K562 (cell line): ENCODE measurements at regions not wholly inside any gene's neighbourhood (a gene's known extent, or its start where the extent isn't known, plus 50 kb on each side); places are given as distances from the start of the nearest gene placed in this dataset.

ENCODE experiments used
- ATAC-seq: fragments of 200-7000 bp; cut with Tn5 transposase; 3 replicates; pipeline ENCODE4 v1.9.1; 2020; ENCODE audit warnings: moderate library complexity
- BruUV-seq: library from RNA; stranded (reverse); fragments of 400-500 nt; replicated peaks from 2 replicates; lab custom pipeline; 2021; lab: Mats Ljungman, UMichigan
- CTCF ChIA-PET: fragments of 300-600 bp; formaldehyde crosslinking; extraction: SDS; loops from one replicate; lab custom pipeline; 2021; ENCODE audit warnings: low intra/inter-chr PET ratio; lab: Yijun Ruan, JAX
- POLR2A ChIA-PET: fragments of 300-600, 350-650 bp; sonication (Branson Sonifier 250); formaldehyde crosslinking; extraction: SDS; loops from one replicate; lab custom pipeline; 2021; ENCODE audit warnings: antibody characterized with exemption, inconsistent platforms; lab: Yijun Ruan, JAX
- DNase-seq, 4 experiments: peaks; one replicate each; pipeline versions ENCODE4 v3.0.0 to v3.0.0-alpha.2; 2011 to 2018; ENCODE audit warnings: low spot score in 3 of 4, mixed read lengths in 3 of 4; ENCODE audit errors: extremely low read depth in 1 of 4
- FAIRE-seq: peaks from 2 replicates; lab custom pipeline; 2011; peaks lifted over from hg19 to GRCh38; lab: Jason Lieb, UNC
- H2AFZ ChIP-seq: 2 replicates; pipeline ENCODE4 v1.6.0; 2011; ENCODE audit warnings: low read depth, low read length, control low read depth, inconsistent platforms
- H3K27ac ChIP-seq: fragments of 200-600 bp; 3 replicates; pipeline ENCODE4 v1.8.0; 2011; ENCODE audit warnings: low read depth, mild to moderate bottlenecking, control low read depth, inconsistent platforms, low read length, moderate library complexity, mixed read lengths; ENCODE audit errors: extremely low read depth
- H3K27me3 ChIP-seq, 2 experiments: fragments of 300-600 bp in 1 of 2; 2 replicates in 1 of 2; 3 replicates in 1 of 2; pipeline versions ENCODE4 v1.6.0 to v1.8.0; 2011; ENCODE audit warnings: inconsistent platforms in 2 of 2, low read length in 2 of 2, mild to moderate bottlenecking in 1 of 2, mixed read lengths in 1 of 2, moderate library complexity in 1 of 2; ENCODE audit not compliant: control insufficient read depth in 2 of 2, insufficient read depth in 2 of 2
- H3K36me3 ChIP-seq: fragments of 300-600 bp; 3 replicates; pipeline ENCODE4 v1.8.0; 2011; ENCODE audit warnings: mild to moderate bottlenecking, low read length, inconsistent platforms; ENCODE audit not compliant: control insufficient read depth, insufficient read depth
- H3K4me1 ChIP-seq, 2 experiments: fragments of 200-600 bp in 1 of 2; replicated peaks in 1 of 2; 2 replicates in 1 of 2; 3 replicates in 1 of 2; pipeline versions ENCODE4 v1.5.1 to v1.8.0; 2011; ENCODE audit warnings: inconsistent platforms in 2 of 2, low read length in 2 of 2, mild to moderate bottlenecking in 1 of 2, mixed read lengths in 1 of 2, moderate library complexity in 1 of 2; ENCODE audit not compliant: control insufficient read depth in 2 of 2, insufficient read depth in 2 of 2
- H3K4me2 ChIP-seq: 2 replicates; pipeline ENCODE4 v1.6.1; 2011; ENCODE audit warnings: low read length, control low read depth, inconsistent platforms, mixed read lengths; ENCODE audit not compliant: insufficient read depth
- H3K4me3 ChIP-seq: fragments of 200-600 bp; sonication (generic), shearing (Covaris generic); 2 replicates; pipeline ENCODE4 v1.5.1; 2016; ENCODE audit warnings: control low read depth, inconsistent platforms
- H3K79me2 ChIP-seq: fragments of 200-600 bp; 3 replicates; pipeline ENCODE4 v1.8.0; 2011; ENCODE audit warnings: low read length, inconsistent platforms; ENCODE audit not compliant: control insufficient read depth, insufficient read depth
- H3K9ac ChIP-seq, 2 experiments: 2 replicates each; pipeline versions ENCODE4 v1.6.0 to v1.6.1; 2011; ENCODE audit warnings: low read depth in 2 of 2, low read length in 2 of 2, control low read depth in 1 of 2, inconsistent platforms in 1 of 2, mild to moderate bottlenecking in 1 of 2, mixed read lengths in 1 of 2; ENCODE audit not compliant: insufficient read depth in 1 of 2
- H3K9me1 ChIP-seq: one replicate; pipeline ENCODE4 v1.6.0; 2011; ENCODE audit warnings: inconsistent platforms, mild to moderate bottlenecking, low read length, moderate library complexity; ENCODE audit not compliant: control insufficient read depth, insufficient read depth
- H3K9me3 ChIP-seq: replicated peaks from 2 replicates; pipeline ENCODE4 v1.5.1; 2011; ENCODE audit warnings: low read depth, low read length, inconsistent platforms; ENCODE audit not compliant: control insufficient read depth, insufficient read depth
- H4K20me1 ChIP-seq: replicated peaks from 2 replicates; pipeline ENCODE4 v1.6.1; 2011; ENCODE audit warnings: low read length, inconsistent platforms, mixed read lengths; ENCODE audit not compliant: control insufficient read depth, insufficient read depth
- CBFB ChIP-seq: sonication (generic); formaldehyde crosslinking; IDR thresholded peaks from 2 replicates; pipeline ENCODE4 v1.4.0; 2020; ENCODE audit warnings: mild to moderate bottlenecking, missing genetic modification reagents
- ILF3 ChIP-seq: fragments of 450-650 bp; IDR thresholded peaks from 2 replicates; pipeline ENCODE4 v1.6.1; 2018; ENCODE audit warnings: antibody characterized with exemption, mild to moderate bottlenecking, moderate library complexity, borderline replicate concordance
- MCM3 ChIP-seq: fragments of 450-650 bp; IDR thresholded peaks from 2 replicates; pipeline ENCODE4 v1.6.1; 2016
- MTA1 ChIP-seq: fragments of 450-650 bp; IDR thresholded peaks from 2 replicates; pipeline ENCODE4 v1.6.1; 2017; ENCODE audit warnings: borderline replicate concordance
- PCBP1 ChIP-seq: fragments of 200-400 bp; formaldehyde crosslinking; IDR thresholded peaks from 2 replicates; pipeline ENCODE4 v1.6.1; 2018; ENCODE audit warnings: mild to moderate bottlenecking, low read depth, low read length; ENCODE audit not compliant: poor library complexity, severe bottlenecking
- RAD51 ChIP-seq: fragments of 450-650 bp; IDR thresholded peaks from 2 replicates; pipeline ENCODE4 v1.7.1; 2016; ENCODE audit warnings: low read depth, mild to moderate bottlenecking, borderline replicate concordance
- SRF ChIP-seq, 2 experiments: fragments of 250-450, 450-650 bp in 1 of 2; sonication (Bioruptor Pico) in 1 of 2; sonication (generic) in 1 of 2; formaldehyde crosslinking; IDR thresholded peaks; 2 replicates each; pipeline versions ENCODE4 v1.5.0 to v1.5.1; 2020 to 2022; ENCODE audit warnings: mild to moderate bottlenecking in 1 of 2, missing genetic modification reagents in 1 of 2
- TEAD4 ChIP-seq, 2 experiments: sonication (generic) in 1 of 2; formaldehyde crosslinking in 1 of 2; IDR thresholded peaks; 2 replicates each; pipeline versions ENCODE4 v1.6.1 to v1.8.0; 2012 to 2022; ENCODE audit warnings: borderline replicate concordance in 1 of 2, inconsistent platforms in 1 of 2, low read length in 1 of 2, mild to moderate bottlenecking in 1 of 2, missing genetic modification reagents in 1 of 2
- ZNF311 ChIP-seq: fragments of 250-450 bp; sonication (Bioruptor Pico); IDR thresholded peaks from 2 replicates; pipeline ENCODE4 v1.4.0; 2020; ENCODE audit warnings: mild to moderate bottlenecking, moderate library complexity
- ZNF778 ChIP-seq: fragments of 450-650 bp; formaldehyde crosslinking; IDR thresholded peaks from 2 replicates; pipeline ENCODE4 v1.4.0; 2020; ENCODE audit warnings: mild to moderate bottlenecking, moderate library complexity
- WGBS: fragments of 100-300 bp; shearing (Covaris generic); methylation state at CpG from one replicate; pipeline ENCODE4 v1.1.6; 2016; ENCODE audit warnings: low coverage, mixed read lengths; ENCODE audit not compliant: insufficient coverage; ENCODE audit errors: missing lambda C conversion rate; 5-methylcytosine and 5-hydroxymethylcytosine counted together
- in situ Hi-C: fragments of 300-500 bp; cut with MboI; formaldehyde crosslinking; loops from 4 replicates; pipeline ENCODE4 v1.15.0; 2018; ENCODE audit warnings: inconsistent platforms, mixed read lengths
- intact Hi-C: fragments of 100-400 bp; cut with micrococcal nuclease; formaldehyde crosslinking; loops from 2 replicates; pipeline ENCODE4 v1.14.2; 2022
- TF ChIP-seq, protein P1 (sequence below), 2 experiments: fragments of 450-650 bp in 1 of 2; sonication (generic) in 1 of 2; formaldehyde crosslinking in 1 of 2; IDR thresholded peaks; 2 replicates each; pipeline versions ENCODE4 v1.7.1 to v1.9.0; 2016 to 2022; ENCODE audit warnings: inconsistent platforms in 1 of 2, mild to moderate bottlenecking in 1 of 2, missing genetic modification reagents in 1 of 2

DNA sequence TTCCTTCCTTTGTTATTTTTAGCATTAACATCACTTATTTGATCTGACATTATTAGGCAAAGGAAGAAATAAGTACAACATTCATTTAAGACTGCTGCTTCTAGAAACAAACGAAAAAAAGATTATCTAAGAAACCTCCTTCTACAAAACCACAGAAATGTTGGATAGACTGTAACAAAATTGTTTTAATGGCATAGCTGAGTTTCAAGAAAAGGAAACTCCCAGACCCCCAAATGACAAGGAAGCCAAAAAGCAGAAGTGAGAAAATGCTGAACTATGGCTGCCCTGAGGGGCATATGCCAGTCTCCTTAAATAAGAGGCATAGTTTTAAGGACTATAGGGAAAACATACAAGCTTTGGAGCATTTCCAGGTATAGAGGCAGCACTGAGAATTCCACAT, 1431.6 kb upstream of the TENM3 start:
- ATAC-seq (no peak), FAIRE-seq (no peak), DNase-seq (no peak)
- in situ Hi-C loops: no loop called here
- Histone ChIP-seq H3K4me2 (no peak overlapping the region), H3K27me3 (no peaks in the 10 kb centered on the region), H3K4me3 (no peak overlapping the region), H3K27ac (no peak overlapping the region), H2AFZ (no peak overlapping the region), H4K20me1 (no peaks in the 10 kb centered on the region), H3K79me2 (no peaks in the 10 kb centered on the region), H3K9ac (no peak overlapping the region), H3K4me1 (no peaks in the 10 kb centered on the region), H3K9me3 (no peaks in the 10 kb centered on the region; the same call in 1 of the 2 replicates), H3K36me3 (no peaks in the 10 kb centered on the region), H3K9me1 (no peaks in the 10 kb centered on the region)
- 0% methylated on average over 1 of the region's 1 CpG for WGBS
- intact Hi-C loops: no loop called here
- no TSS peak for BruUV-seq
- POLR2A ChIA-PET: no interaction called here
- CTCF ChIA-PET: no interaction called here
- TF ChIP-seq, protein P1, sequence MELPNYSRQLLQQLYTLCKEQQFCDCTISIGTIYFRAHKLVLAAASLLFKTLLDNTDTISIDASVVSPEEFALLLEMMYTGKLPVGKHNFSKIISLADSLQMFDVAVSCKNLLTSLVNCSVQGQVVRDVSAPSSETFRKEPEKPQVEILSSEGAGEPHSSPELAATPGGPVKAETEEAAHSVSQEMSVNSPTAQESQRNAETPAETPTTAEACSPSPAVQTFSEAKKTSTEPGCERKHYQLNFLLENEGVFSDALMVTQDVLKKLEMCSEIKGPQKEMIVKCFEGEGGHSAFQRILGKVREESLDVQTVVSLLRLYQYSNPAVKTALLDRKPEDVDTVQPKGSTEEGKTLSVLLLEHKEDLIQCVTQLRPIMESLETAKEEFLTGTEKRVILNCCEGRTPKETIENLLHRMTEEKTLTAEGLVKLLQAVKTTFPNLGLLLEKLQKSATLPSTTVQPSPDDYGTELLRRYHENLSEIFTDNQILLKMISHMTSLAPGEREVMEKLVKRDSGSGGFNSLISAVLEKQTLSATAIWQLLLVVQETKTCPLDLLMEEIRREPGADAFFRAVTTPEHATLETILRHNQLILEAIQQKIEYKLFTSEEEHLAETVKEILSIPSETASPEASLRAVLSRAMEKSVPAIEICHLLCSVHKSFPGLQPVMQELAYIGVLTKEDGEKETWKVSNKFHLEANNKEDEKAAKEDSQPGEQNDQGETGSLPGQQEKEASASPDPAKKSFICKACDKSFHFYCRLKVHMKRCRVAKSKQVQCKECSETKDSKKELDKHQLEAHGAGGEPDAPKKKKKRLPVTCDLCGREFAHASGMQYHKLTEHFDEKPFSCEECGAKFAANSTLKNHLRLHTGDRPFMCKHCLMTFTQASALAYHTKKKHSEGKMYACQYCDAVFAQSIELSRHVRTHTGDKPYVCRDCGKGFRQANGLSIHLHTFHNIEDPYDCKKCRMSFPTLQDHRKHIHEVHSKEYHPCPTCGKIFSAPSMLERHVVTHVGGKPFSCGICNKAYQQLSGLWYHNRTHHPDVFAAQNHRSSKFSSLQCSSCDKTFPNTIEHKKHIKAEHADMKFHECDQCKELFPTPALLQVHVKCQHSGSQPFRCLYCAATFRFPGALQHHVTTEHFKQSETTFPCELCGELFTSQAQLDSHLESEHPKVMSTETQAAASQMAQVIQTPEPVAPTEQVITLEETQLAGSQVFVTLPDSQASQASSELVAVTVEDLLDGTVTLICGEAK (IDR thresholded peaks at IDR 0.05): no peak
- TF ChIP-seq, protein P1 (CRISPR knock-in tag; IDR thresholded peaks at IDR 0.05): no peak
- TF ChIP-seq PCBP1: no peak
- TF ChIP-seq RAD51: no peak
- no peak for TF ChIP-seq MTA1
- no peak for TF ChIP-seq CBFB
- no peak for TF ChIP-seq ZNF311
- TF ChIP-seq TEAD4 (IDR thresholded peaks at IDR 0.05; ENCODE audit: low read length): no peak
- TF ChIP-seq TEAD4 (CRISPR knock-in tag; IDR thresholded peaks at IDR 0.05; ENCODE audit: borderline replicate concordance): no peak
- TF ChIP-seq ILF3: no peak
- no peak for TF ChIP-seq MCM3
- no peak for TF ChIP-seq SRF (CRISPR knock-in tag; IDR thresholded peaks at IDR 0.05)
- TF ChIP-seq ZNF778: no peak
